Left kidney (tissue), 1 donor: ENCODE measurements at regions not wholly inside any gene's neighbourhood (a gene's known extent, or its start where the extent isn't known, plus 50 kb on each side); places are given as distances from the start of the nearest gene placed in this dataset.
A peak's percentile ranks its signal among the peaks of the same experiment; 100 is the strongest.

Source experiments
- DNase-seq: peaks from one replicate; pipeline ENCODE4 v3.0.0-alpha.2; 2013

- DNase-seq = no peak
Measured at GRCh38 chr16:51773071-51773890, 622.2 kb upstream of the SALL1 start.

GRCh38 chr16:51766739-51767138 lies 615.7 kb upstream of the SALL1 start:
- no peak for DNase-seq

GRCh38 chr16:51763072-51763661 lies 612.1 kb upstream of the SALL1 start:
- peak; percentile 80 for DNase-seq

- peak; percentile 90 for DNase-seq
Measured at GRCh38 chr16:51762081-51762996, 611.3 kb upstream of the SALL1 start.

GRCh38 chr16:51761001-51761400 lies 609.9 kb upstream of the SALL1 start:
- no peak for DNase-seq

GRCh38 chr16:51759999-51760398 lies 608.9 kb upstream of the SALL1 start:
- no peak for DNase-seq

- DNase-seq = no peak
Measured at GRCh38 chr16:51759329-51759728, 608.3 kb upstream of the SALL1 start.

GRCh38 chr16:51757921-51758479 lies 606.9 kb upstream of the SALL1 start:
- no peak for DNase-seq

- no peak for DNase-seq
Measured at GRCh38 chr16:51757505-51757904, 606.4 kb upstream of the SALL1 start.

- DNase-seq = no peak
Measured at GRCh38 chr16:51757124-51757470, 606.0 kb upstream of the SALL1 start.

GRCh38 chr16:51756447-51757123 lies 605.5 kb upstream of the SALL1 start:
- DNase-seq = no peak

GRCh38 chr16:51755577-51756355 lies 604.7 kb upstream of the SALL1 start:
- DNase-seq = no peak

- DNase-seq = no peak
Measured at GRCh38 chr16:51755039-51755501, 604.0 kb upstream of the SALL1 start.

- no peak for DNase-seq
Measured at GRCh38 chr16:51753467-51754127, 602.5 kb upstream of the SALL1 start.

GRCh38 chr16:51752438-51752995 lies 601.4 kb upstream of the SALL1 start:
- DNase-seq = no peak

GRCh38 chr16:51747329-51747728 lies 596.3 kb upstream of the SALL1 start:
- no peak for DNase-seq

GRCh38 chr16:51734220-51734619 lies 583.1 kb upstream of the SALL1 start:
- DNase-seq = no peak

- no peak for DNase-seq
Measured at GRCh38 chr16:51733181-51733580, 582.1 kb upstream of the SALL1 start.

- no peak for DNase-seq
Measured at GRCh38 chr16:51731160-51731559, 580.1 kb upstream of the SALL1 start.
